GM23338 (cell line): ENCODE measurements at regions not wholly inside any gene's neighbourhood (a gene's known extent, or its start where the extent isn't known, plus 50 kb on each side); places are given as distances from the start of the nearest gene placed in this dataset.

ENCODE experiments used
- ATAC-seq: fragments of 200-7000 bp; cut with Tn5 transposase; 3 replicates; pipeline ENCODE4 v1.9.1; 2020
- DNase-seq: peaks from one replicate; pipeline ENCODE4 v3.0.0-alpha.2; 2015; ENCODE audit warnings: low spot score
- H2AFZ ChIP-seq: fragments of 200-600 bp; sonication (generic); 2 replicates; pipeline ENCODE4 v1.8.0; 2016; ENCODE audit warnings: antibody characterized with exemption, mild to moderate bottlenecking, moderate library complexity
- H3F3A ChIP-seq: fragments of 200-600 bp; sonication (generic); replicated peaks from 2 replicates; pipeline ENCODE4 v1.8.0; 2017; ENCODE audit warnings: antibody characterized with exemption, mixed run types, low read depth
- H3K27ac ChIP-seq: fragments of 200-600 bp; sonication (generic); 2 replicates; pipeline ENCODE4 v1.6.1; 2016; ENCODE audit warnings: low read depth
- H3K27me3 ChIP-seq: fragments of 200-600 bp; sonication (generic); 2 replicates; pipeline ENCODE4 v1.8.0; 2016; ENCODE audit warnings: mild to moderate bottlenecking, mixed run types, moderate library complexity; ENCODE audit not compliant: insufficient read depth
- H3K36me3 ChIP-seq: fragments of 200-600 bp; sonication (generic); 2 replicates; pipeline ENCODE4 v1.8.0; 2016; ENCODE audit warnings: mild to moderate bottlenecking; ENCODE audit not compliant: insufficient read depth
- H3K4me1 ChIP-seq: fragments of 200-600 bp; sonication (generic); 2 replicates; pipeline ENCODE4 v1.8.0; 2016; ENCODE audit warnings: mild to moderate bottlenecking, moderate library complexity; ENCODE audit not compliant: insufficient read depth
- H3K4me2 ChIP-seq: fragments of 200-600 bp; sonication (generic); 2 replicates; pipeline ENCODE4 v1.7.1; 2017; ENCODE audit warnings: mixed run types
- H3K4me3 ChIP-seq: fragments of 200-600 bp; sonication (generic); 2 replicates; pipeline ENCODE4 v1.6.1; 2016; ENCODE audit warnings: mixed run types
- H3K79me2 ChIP-seq: fragments of 200-600 bp; sonication (generic); replicated peaks from 2 replicates; pipeline ENCODE4 v1.8.0; 2017; ENCODE audit warnings: mild to moderate bottlenecking; ENCODE audit not compliant: insufficient read depth
- H3K9me2 ChIP-seq: fragments of 200-600 bp; sonication (generic); 2 replicates; pipeline ENCODE4 v1.8.0; 2017; ENCODE audit not compliant: insufficient read depth
- H4K20me1 ChIP-seq: fragments of 200-600 bp; sonication (generic); replicated peaks from 2 replicates; pipeline ENCODE4 v1.8.0; 2017; ENCODE audit warnings: mild to moderate bottlenecking; ENCODE audit not compliant: insufficient read depth
- H3K27ac Mint-ChIP-seq: 2 replicates; pipeline ENCODE4 v1.8.0; 2020; ENCODE audit warnings: inconsistent platforms, mild to moderate bottlenecking, moderate library complexity, mixed read lengths
- H3K27me3 Mint-ChIP-seq: 3 replicates; pipeline ENCODE4 v1.8.0; 2022; ENCODE audit warnings: low read depth, mild to moderate bottlenecking, moderate library complexity, mixed read lengths, inconsistent platforms; ENCODE audit not compliant: insufficient read depth, poor library complexity
- H3K36me3 Mint-ChIP-seq: 3 replicates; pipeline ENCODE4 v1.8.0; 2021; ENCODE audit warnings: low read depth, mild to moderate bottlenecking, inconsistent platforms, moderate library complexity, mixed read lengths
- H3K4me1 Mint-ChIP-seq: 3 replicates; pipeline ENCODE4 v1.8.0; 2020; ENCODE audit warnings: mild to moderate bottlenecking, inconsistent platforms, mixed read lengths
- H3K4me3 Mint-ChIP-seq: 3 replicates; pipeline ENCODE4 v1.8.0; 2021; ENCODE audit warnings: moderate library complexity, mild to moderate bottlenecking, inconsistent platforms, mixed read lengths
- H3K9me3 Mint-ChIP-seq: 3 replicates; pipeline ENCODE4 v1.8.0; 2020; ENCODE audit warnings: moderate library complexity, mild to moderate bottlenecking, inconsistent platforms, mixed read lengths
- CREB1 ChIP-seq: fragments of 250-450 bp; sonication (Bioruptor Pico); IDR thresholded peaks from 2 replicates; pipeline ENCODE4 v1.5.0; 2020; ENCODE audit warnings: low read depth, mild to moderate bottlenecking, moderate library complexity
- ETS1 ChIP-seq: IDR thresholded peaks from 2 replicates; pipeline ENCODE4 v1.6.1; 2016; ENCODE audit warnings: antibody characterized with exemption
- EZH2 ChIP-seq: fragments of 200-600 bp; sonication (generic); IDR thresholded peaks from one replicate; pipeline ENCODE4 v1.8.0; 2017; ENCODE audit warnings: antibody characterized with exemption, mild to moderate bottlenecking, low read depth; ENCODE audit not compliant: unreplicated experiment
- EZH2phosphoT487 ChIP-seq: fragments of 200-600 bp; sonication (generic); IDR thresholded peaks from one replicate; pipeline ENCODE4 v1.8.1; 2018; ENCODE audit warnings: antibody characterized with exemption; ENCODE audit not compliant: unreplicated experiment
- JUNB ChIP-seq: IDR thresholded peaks from one replicate; pipeline ENCODE4 v1.6.1; 2016; ENCODE audit warnings: antibody characterized with exemption; ENCODE audit not compliant: unreplicated experiment
- NANOG ChIP-seq: IDR thresholded peaks from 2 replicates; pipeline ENCODE4 v1.6.1; 2016; ENCODE audit warnings: antibody characterized with exemption, borderline replicate concordance
- POLR2AphosphoS5 ChIP-seq: IDR thresholded peaks from 2 replicates; pipeline ENCODE4 v1.6.1; 2016; ENCODE audit warnings: antibody characterized with exemption, low read depth
- REST ChIP-seq: IDR thresholded peaks from one replicate; pipeline ENCODE4 v1.6.1; 2018; ENCODE audit warnings: antibody characterized with exemption; ENCODE audit not compliant: unreplicated experiment
- STAT1 ChIP-seq: IDR thresholded peaks from one replicate; pipeline ENCODE4 v1.6.1; 2016; ENCODE audit warnings: antibody characterized with exemption; ENCODE audit not compliant: unreplicated experiment
- ZNF114 ChIP-seq: fragments of 250-450 bp; sonication (Bioruptor Pico); IDR thresholded peaks from 2 replicates; pipeline ENCODE4 v1.5.0; 2020; ENCODE audit warnings: mild to moderate bottlenecking, moderate library complexity
- ZNF331 ChIP-seq: fragments of 250-450 bp; sonication (Bioruptor Pico); IDR thresholded peaks from 2 replicates; pipeline ENCODE4 v1.5.0; 2020; ENCODE audit warnings: low read depth, mild to moderate bottlenecking, moderate library complexity
- TF ChIP-seq, protein P1 (sequence below), 2 experiments: fragments of 200-600 bp in 1 of 2; sonication (generic) in 1 of 2; conservative IDR thresholded peaks; 2 replicates each; pipeline versions ENCODE4 v1.5.1 to v1.6.1; 2016 to 2017; ENCODE audit warnings: antibody characterized with exemption in 2 of 2, low read depth in 2 of 2, mild to moderate bottlenecking in 2 of 2, moderate library complexity in 1 of 2
- TF ChIP-seq, protein P2 (sequence below): fragments of 250-450 bp; sonication (Bioruptor Pico); IDR thresholded peaks from 2 replicates; pipeline ENCODE4 v1.5.0; 2020; ENCODE audit warnings: mild to moderate bottlenecking, moderate library complexity

GRCh38 chr3:5540532-5540931 is 353.0 kb downstream of the EDEM1 start:
- Histone ChIP-seq H3K4me2 (no peak overlapping the region), H3F3A (peaks cover 9% of the 10 kb centered on the region), H3K4me1 (no peaks in the 10 kb centered on the region), H2AFZ (no peak overlapping the region), H3K79me2 (no peaks in the 10 kb centered on the region), H3K36me3 (peaks cover 23% of the 10 kb centered on the region), H3K27me3 (no peaks in the 10 kb centered on the region), H3K9me2 (no peaks in the 10 kb centered on the region), H3K4me3 (no peak overlapping the region), H4K20me1 (no peaks in the 10 kb centered on the region), H3K27ac (no peak overlapping the region)
- no peak for TF ChIP-seq ETS1
- no peak for TF ChIP-seq REST
- no peak for TF ChIP-seq EZH2phosphoT487
- no peak for TF ChIP-seq EZH2
- TF ChIP-seq ZNF331 (CRISPR knock-in tag) = no peak
- TF ChIP-seq JUNB = no peak
- TF ChIP-seq CREB1 (CRISPR knock-in tag) = no peak
- no peak for TF ChIP-seq POLR2AphosphoS5
- TF ChIP-seq NANOG = no peak
- TF ChIP-seq, protein P1, sequence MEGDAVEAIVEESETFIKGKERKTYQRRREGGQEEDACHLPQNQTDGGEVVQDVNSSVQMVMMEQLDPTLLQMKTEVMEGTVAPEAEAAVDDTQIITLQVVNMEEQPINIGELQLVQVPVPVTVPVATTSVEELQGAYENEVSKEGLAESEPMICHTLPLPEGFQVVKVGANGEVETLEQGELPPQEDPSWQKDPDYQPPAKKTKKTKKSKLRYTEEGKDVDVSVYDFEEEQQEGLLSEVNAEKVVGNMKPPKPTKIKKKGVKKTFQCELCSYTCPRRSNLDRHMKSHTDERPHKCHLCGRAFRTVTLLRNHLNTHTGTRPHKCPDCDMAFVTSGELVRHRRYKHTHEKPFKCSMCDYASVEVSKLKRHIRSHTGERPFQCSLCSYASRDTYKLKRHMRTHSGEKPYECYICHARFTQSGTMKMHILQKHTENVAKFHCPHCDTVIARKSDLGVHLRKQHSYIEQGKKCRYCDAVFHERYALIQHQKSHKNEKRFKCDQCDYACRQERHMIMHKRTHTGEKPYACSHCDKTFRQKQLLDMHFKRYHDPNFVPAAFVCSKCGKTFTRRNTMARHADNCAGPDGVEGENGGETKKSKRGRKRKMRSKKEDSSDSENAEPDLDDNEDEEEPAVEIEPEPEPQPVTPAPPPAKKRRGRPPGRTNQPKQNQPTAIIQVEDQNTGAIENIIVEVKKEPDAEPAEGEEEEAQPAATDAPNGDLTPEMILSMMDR (conservative IDR thresholded peaks at IDR 0.05; ENCODE audit: low read depth in 2 of 2) = no peak
- TF ChIP-seq, protein P2, sequence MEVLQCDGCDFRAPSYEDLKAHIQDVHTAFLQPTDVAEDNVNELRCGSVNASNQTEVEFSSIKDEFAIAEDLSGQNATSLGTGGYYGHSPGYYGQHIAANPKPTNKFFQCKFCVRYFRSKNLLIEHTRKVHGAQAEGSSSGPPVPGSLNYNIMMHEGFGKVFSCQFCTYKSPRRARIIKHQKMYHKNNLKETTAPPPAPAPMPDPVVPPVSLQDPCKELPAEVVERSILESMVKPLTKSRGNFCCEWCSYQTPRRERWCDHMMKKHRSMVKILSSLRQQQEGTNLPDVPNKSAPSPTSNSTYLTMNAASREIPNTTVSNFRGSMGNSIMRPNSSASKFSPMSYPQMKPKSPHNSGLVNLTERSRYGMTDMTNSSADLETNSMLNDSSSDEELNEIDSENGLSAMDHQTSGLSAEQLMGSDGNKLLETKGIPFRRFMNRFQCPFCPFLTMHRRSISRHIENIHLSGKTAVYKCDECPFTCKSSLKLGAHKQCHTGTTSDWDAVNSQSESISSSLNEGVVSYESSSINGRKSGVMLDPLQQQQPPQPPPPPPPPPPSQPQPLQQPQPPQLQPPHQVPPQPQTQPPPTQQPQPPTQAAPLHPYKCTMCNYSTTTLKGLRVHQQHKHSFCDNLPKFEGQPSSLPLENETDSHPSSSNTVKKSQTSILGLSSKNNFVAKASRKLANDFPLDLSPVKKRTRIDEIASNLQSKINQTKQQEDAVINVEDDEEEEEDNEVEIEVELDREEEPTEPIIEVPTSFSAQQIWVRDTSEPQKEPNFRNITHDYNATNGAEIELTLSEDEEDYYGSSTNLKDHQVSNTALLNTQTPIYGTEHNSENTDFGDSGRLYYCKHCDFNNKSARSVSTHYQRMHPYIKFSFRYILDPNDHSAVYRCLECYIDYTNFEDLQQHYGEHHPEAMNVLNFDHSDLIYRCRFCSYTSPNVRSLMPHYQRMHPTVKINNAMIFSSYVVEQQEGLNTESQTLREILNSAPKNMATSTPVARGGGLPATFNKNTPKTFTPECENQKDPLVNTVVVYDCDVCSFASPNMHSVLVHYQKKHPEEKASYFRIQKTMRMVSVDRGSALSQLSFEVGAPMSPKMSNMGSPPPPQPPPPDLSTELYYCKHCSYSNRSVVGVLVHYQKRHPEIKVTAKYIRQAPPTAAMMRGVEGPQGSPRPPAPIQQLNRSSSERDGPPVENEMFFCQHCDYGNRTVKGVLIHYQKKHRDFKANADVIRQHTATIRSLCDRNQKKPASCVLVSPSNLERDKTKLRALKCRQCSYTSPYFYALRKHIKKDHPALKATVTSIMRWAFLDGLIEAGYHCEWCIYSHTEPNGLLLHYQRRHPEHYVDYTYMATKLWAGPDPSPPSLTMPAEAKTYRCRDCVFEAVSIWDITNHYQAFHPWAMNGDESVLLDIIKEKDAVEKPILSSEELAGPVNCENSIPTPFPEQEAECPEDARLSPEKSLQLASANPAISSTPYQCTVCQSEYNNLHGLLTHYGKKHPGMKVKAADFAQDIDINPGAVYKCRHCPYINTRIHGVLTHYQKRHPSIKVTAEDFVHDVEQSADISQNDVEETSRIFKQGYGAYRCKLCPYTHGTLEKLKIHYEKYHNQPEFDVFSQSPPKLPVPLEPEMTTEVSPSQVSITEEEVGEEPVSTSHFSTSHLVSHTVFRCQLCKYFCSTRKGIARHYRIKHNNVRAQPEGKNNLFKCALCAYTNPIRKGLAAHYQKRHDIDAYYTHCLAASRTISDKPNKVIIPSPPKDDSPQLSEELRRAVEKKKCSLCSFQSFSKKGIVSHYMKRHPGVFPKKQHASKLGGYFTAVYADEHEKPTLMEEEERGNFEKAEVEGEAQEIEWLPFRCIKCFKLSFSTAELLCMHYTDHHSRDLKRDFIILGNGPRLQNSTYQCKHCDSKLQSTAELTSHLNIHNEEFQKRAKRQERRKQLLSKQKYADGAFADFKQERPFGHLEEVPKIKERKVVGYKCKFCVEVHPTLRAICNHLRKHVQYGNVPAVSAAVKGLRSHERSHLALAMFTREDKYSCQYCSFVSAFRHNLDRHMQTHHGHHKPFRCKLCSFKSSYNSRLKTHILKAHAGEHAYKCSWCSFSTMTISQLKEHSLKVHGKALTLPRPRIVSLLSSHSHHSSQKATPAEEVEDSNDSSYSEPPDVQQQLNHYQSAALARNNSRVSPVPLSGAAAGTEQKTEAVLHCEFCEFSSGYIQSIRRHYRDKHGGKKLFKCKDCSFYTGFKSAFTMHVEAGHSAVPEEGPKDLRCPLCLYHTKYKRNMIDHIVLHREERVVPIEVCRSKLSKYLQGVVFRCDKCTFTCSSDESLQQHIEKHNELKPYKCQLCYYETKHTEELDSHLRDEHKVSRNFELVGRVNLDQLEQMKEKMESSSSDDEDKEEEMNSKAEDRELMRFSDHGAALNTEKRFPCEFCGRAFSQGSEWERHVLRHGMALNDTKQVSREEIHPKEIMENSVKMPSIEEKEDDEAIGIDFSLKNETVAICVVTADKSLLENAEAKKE (CRISPR knock-in tag) = no peak
- no peak for TF ChIP-seq STAT1
- TF ChIP-seq ZNF114 = no peak
- DNase-seq (no peak), ATAC-seq (no peak)
- Mint-ChIP-seq H3K9me3 (peaks cover 69% of the 10 kb centered on the region), H3K36me3 (peaks cover 11% of the 10 kb centered on the region; the same call in 2 of the 3 replicates), H3K27ac (no peak overlapping the region), H3K4me3 (no peak overlapping the region), H3K27me3 (peaks cover 3% of the 10 kb centered on the region), H3K4me1 (no peaks in the 10 kb centered on the region)
